Endothelial cell (in vitro differentiated cells): ENCODE measurements at regions not wholly inside any gene's neighbourhood (a gene's known extent, or its start where the extent isn't known, plus 50 kb on each side); places are given as distances from the start of the nearest gene placed in this dataset.

Experiments
- DNase-seq: peaks from one replicate; pipeline ENCODE4 v3.0.0; 2021; ENCODE audit warnings: low spot score
- H3K27ac Mint-ChIP-seq: one replicate; pipeline ENCODE4 v1.8.0; 2021; ENCODE audit warnings: mixed read lengths, inconsistent platforms; ENCODE audit not compliant: unreplicated experiment
- H3K27me3 Mint-ChIP-seq: one replicate; pipeline ENCODE4 v1.8.0; 2021; ENCODE audit warnings: mild to moderate bottlenecking, moderate library complexity, mixed read lengths, inconsistent platforms; ENCODE audit not compliant: unreplicated experiment
- H3K36me3 Mint-ChIP-seq: one replicate; pipeline ENCODE4 v1.8.0; 2021; ENCODE audit warnings: mild to moderate bottlenecking, low read depth, mixed read lengths, inconsistent platforms; ENCODE audit not compliant: unreplicated experiment
- H3K4me1 Mint-ChIP-seq: one replicate; pipeline ENCODE4 v1.8.0; 2021; ENCODE audit warnings: mild to moderate bottlenecking, mixed read lengths, inconsistent platforms; ENCODE audit not compliant: unreplicated experiment
- H3K4me3 Mint-ChIP-seq: one replicate; pipeline ENCODE4 v1.8.0; 2021; ENCODE audit warnings: mild to moderate bottlenecking, mixed read lengths, inconsistent platforms; ENCODE audit not compliant: unreplicated experiment
- H3K9me3 Mint-ChIP-seq: one replicate; pipeline ENCODE4 v1.8.0; 2021; ENCODE audit warnings: mixed read lengths, inconsistent platforms; ENCODE audit not compliant: unreplicated experiment
- TF ChIP-seq, protein P1 (sequence below): fragments of 200-600 bp; sonication (generic); IDR thresholded peaks from one replicate; pipeline ENCODE4 v1.5.0; 2021; ENCODE audit warnings: antibody characterized with exemption; ENCODE audit not compliant: unreplicated experiment

- DNase-seq = no peak
- Mint-ChIP-seq H3K4me3 (no peak overlapping the region), H3K4me1 (no peaks in the 10 kb centered on the region), H3K27ac (no peak overlapping the region), H3K9me3 (peaks cover 24% of the 10 kb centered on the region), H3K36me3 (peaks cover 3% of the 10 kb centered on the region), H3K27me3 (peaks cover 7% of the 10 kb centered on the region)
- TF ChIP-seq, protein P1, sequence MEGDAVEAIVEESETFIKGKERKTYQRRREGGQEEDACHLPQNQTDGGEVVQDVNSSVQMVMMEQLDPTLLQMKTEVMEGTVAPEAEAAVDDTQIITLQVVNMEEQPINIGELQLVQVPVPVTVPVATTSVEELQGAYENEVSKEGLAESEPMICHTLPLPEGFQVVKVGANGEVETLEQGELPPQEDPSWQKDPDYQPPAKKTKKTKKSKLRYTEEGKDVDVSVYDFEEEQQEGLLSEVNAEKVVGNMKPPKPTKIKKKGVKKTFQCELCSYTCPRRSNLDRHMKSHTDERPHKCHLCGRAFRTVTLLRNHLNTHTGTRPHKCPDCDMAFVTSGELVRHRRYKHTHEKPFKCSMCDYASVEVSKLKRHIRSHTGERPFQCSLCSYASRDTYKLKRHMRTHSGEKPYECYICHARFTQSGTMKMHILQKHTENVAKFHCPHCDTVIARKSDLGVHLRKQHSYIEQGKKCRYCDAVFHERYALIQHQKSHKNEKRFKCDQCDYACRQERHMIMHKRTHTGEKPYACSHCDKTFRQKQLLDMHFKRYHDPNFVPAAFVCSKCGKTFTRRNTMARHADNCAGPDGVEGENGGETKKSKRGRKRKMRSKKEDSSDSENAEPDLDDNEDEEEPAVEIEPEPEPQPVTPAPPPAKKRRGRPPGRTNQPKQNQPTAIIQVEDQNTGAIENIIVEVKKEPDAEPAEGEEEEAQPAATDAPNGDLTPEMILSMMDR = no peak
Measured at GRCh38 chr22:47618180-47619010, 855.9 kb downstream of the TBC1D22A start.

DNA sequence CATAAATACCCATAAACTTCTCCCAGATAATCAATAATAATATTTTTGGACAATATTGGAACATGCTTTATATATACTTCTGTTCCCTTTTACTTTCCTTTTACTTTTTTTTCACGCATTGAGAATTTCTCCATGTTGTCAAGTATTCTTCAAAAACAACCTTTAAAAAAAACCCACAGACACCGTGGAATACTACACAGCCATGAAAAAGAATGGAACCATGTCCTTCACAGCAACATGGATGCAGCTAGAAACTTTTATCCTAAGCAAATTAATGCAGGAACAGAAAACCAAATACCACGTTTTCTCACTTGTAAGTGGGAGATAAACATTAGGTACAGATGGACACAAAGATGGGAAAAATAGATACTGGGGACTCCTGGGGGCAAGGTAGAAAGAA is 854.7 kb downstream of the TBC1D22A start:
- H3K36me3 Mint-ChIP-seq = peaks cover 3% of the 10 kb centered on the region
- DNase-seq = no peak
- H3K27me3 Mint-ChIP-seq = peaks cover 8% of the 10 kb centered on the region
- H3K4me3 Mint-ChIP-seq = no peak overlapping the region
- H3K9me3 Mint-ChIP-seq = peaks cover 23% of the 10 kb centered on the region
- H3K4me1 Mint-ChIP-seq = no peaks in the 10 kb centered on the region
- H3K27ac Mint-ChIP-seq = no peak overlapping the region
- TF ChIP-seq, protein P1 = no peak

GRCh38 chr22:47616396-47617020 is 854.1 kb downstream of the TBC1D22A start:
- Mint-ChIP-seq H3K4me3 (no peak overlapping the region), H3K4me1 (no peaks in the 10 kb centered on the region), H3K9me3 (peaks cover 22% of the 10 kb centered on the region), H3K27ac (no peak overlapping the region), H3K36me3 (peaks cover 3% of the 10 kb centered on the region), H3K27me3 (peaks cover 10% of the 10 kb centered on the region)
- TF ChIP-seq, protein P1 = no peak
- no peak for DNase-seq

DNA sequence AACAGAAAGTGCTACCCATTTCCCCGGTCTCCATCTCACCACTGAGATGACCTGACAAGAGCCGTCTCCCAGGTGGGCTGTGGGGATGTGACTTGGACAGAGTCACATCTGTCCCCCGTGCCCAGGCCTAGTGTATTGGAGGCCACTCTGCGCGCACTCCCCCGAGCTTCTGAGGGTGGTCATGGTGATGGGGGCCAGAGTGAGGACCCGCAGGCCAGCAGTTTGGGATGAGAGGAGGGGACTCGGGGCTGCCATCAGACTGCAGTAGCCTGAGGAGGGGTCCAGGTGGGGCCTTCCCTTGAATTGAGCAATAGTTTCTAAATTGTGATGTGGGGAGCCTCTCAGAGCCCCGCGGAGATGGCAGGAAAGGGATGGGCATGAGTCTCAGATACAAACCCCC is 852.6 kb downstream of the TBC1D22A start:
- no peak for DNase-seq
- Mint-ChIP-seq H3K36me3 (peaks cover 3% of the 10 kb centered on the region), H3K4me3 (no peak overlapping the region), H3K27ac (no peak overlapping the region), H3K4me1 (no peaks in the 10 kb centered on the region), H3K27me3 (peaks cover 9% of the 10 kb centered on the region), H3K9me3 (peaks cover 17% of the 10 kb centered on the region)
- TF ChIP-seq, protein P1 = no peak
